ENCODE measurements at regions not wholly inside any gene's neighbourhood (a gene's known extent, or its start where the extent isn't known, plus 50 kb on each side); places are given as distances from the start of the nearest gene placed in this dataset.

- intact Hi-C loops (cut with micrococcal nuclease; ENCODE audit: unreplicated experiment) (no loop called here), in situ Hi-C loops (cut with HindIII; ENCODE audit: extremely low pct_ligation_motif_present, low pct_unique_long_range_greater_than_20kb) (no loop called here)
- ChIA-PET POLR2A (no interaction called here), CTCF (ENCODE audit: low intra/inter-chr PET ratio, low total read pairs) (no interaction called here)
- FAIRE-seq, result no peak
- Histone ChIP-seq H3K4me1 (ENCODE audit: insufficient read depth, low read length) (no peaks in the 10 kb centered on the region), H3K4me2 (ENCODE audit: low read depth, low read length) (no peak overlapping the region), H4K20me1 (ENCODE audit: insufficient read depth, low read length) (no peaks in the 10 kb centered on the region), H3K4me3 (replicated peaks in 1 of 3; ENCODE audit: insufficient read depth in 1 of 3, low read depth in 2 of 3, low read length in 3 of 3) (no peak overlapping the region), H3K27ac (ENCODE audit: extremely low read length, insufficient read depth, low read length) (no peak overlapping the region), H3K27me3 (ENCODE audit: control insufficient read depth in 1 of 2, insufficient read depth in 2 of 2, low read length in 2 of 2) (no peaks in the 10 kb centered on the region), H3K9me3 (ENCODE audit: low read length) (no peaks in the 10 kb centered on the region), H2AFZ (ENCODE audit: low read length) (no peak overlapping the region), H3K36me3 (replicated peaks in 1 of 2; ENCODE audit: control insufficient read depth in 1 of 2, insufficient read depth in 2 of 2, low read length in 2 of 2) (no peaks in the 10 kb centered on the region), H3K79me2 (ENCODE audit: insufficient read depth, low read length) (no peaks in the 10 kb centered on the region), H3K9ac (ENCODE audit: insufficient read depth, low read depth, low read length) (no peak overlapping the region)
- no peak for DNase-seq (ENCODE audit: low spot score)
- WGBS (ENCODE audit: low lambda C conversion rate), result 6% methylated on average over 2 of the region's 2 CpGs
- no TSS peak for BruUV-seq (replicated peaks)
- ATAC-seq, result no peak
- no peak for TF ChIP-seq ARNT (IDR thresholded peaks at IDR 0.05)
- no peak for TF ChIP-seq ZNF775 (CRISPR knock-in tag; IDR thresholded peaks at IDR 0.05; ENCODE audit: borderline replicate concordance)
- TF ChIP-seq ISL2 (CRISPR knock-in tag; IDR thresholded peaks at IDR 0.05), result no peak
- TF ChIP-seq AGO1 (IDR thresholded peaks at IDR 0.05; ENCODE audit: low read depth, low read length, poor library complexity, severe bottlenecking), result no peak
- TF ChIP-seq ZNF570 (CRISPR knock-in tag; IDR thresholded peaks at IDR 0.05; ENCODE audit: borderline replicate concordance), result no peak
- no peak for TF ChIP-seq RFXANK (CRISPR knock-in tag; IDR thresholded peaks at IDR 0.05)
- no peak for TF ChIP-seq CSRNP1 (CRISPR knock-in tag; IDR thresholded peaks at IDR 0.05)
- TF ChIP-seq ZFP90 (CRISPR knock-in tag; IDR thresholded peaks at IDR 0.05; ENCODE audit: borderline replicate concordance), result no peak
- no peak for TF ChIP-seq NFE2 (CRISPR knock-in tag; IDR thresholded peaks at IDR 0.05)
- TF ChIP-seq CCDC6 (CRISPR knock-in tag; IDR thresholded peaks at IDR 0.05), result no peak
- TF ChIP-seq HOMEZ (CRISPR knock-in tag; IDR thresholded peaks at IDR 0.05; ENCODE audit: low read depth), result no peak
Observed at GRCh38 chr13:63377986-63378385, 1962.3 kb upstream of the PCDH20 start.
